T-helper 17 cell (primary cell): ENCODE measurements at regions not wholly inside any gene's neighbourhood (a gene's known extent, or its start where the extent isn't known, plus 50 kb on each side); places are given as distances from the start of the nearest gene placed in this dataset.
"Not testable (repeated sequence)": the region's sequence is repeated elsewhere in the genome, so short reads cannot be mapped to it uniquely, and the experiment has no call there.

Source experiments
- ATAC-seq: fragments of 150-1000 bp; cut with Tn5 transposase; 2 replicates; pipeline ENCODE4 v1.10.0; 2021; ENCODE audit warnings: mild to moderate bottlenecking, moderate library complexity
- DNase-seq, 3 donors: peaks; one replicate each; pipeline versions ENCODE4 v3.0.0 to v3.0.0-alpha.2; 2020 to 2021
- H3K9me3 ChIP-seq: one replicate; pipeline ENCODE4 v1.7.0; 2013; ENCODE audit warnings: low read length, mild to moderate bottlenecking; ENCODE audit not compliant: control insufficient read depth, poor library complexity, severe bottlenecking
- H3K27ac Mint-ChIP-seq: one replicate; pipeline ENCODE4 v1.8.0; 2022; ENCODE audit warnings: mild to moderate bottlenecking, moderate library complexity, mixed read lengths
- H3K27me3 Mint-ChIP-seq: one replicate; pipeline ENCODE4 v1.8.0; 2022; ENCODE audit warnings: mixed read lengths
- H3K36me3 Mint-ChIP-seq: one replicate; pipeline ENCODE4 v1.8.0; 2022; ENCODE audit warnings: low read depth, mixed read lengths
- H3K4me1 Mint-ChIP-seq: one replicate; pipeline ENCODE4 v1.8.0; 2022; ENCODE audit warnings: mild to moderate bottlenecking, mixed read lengths
- H3K4me3 Mint-ChIP-seq: one replicate; pipeline ENCODE4 v1.8.0; 2022; ENCODE audit warnings: mild to moderate bottlenecking, moderate library complexity, mixed read lengths

DNA sequence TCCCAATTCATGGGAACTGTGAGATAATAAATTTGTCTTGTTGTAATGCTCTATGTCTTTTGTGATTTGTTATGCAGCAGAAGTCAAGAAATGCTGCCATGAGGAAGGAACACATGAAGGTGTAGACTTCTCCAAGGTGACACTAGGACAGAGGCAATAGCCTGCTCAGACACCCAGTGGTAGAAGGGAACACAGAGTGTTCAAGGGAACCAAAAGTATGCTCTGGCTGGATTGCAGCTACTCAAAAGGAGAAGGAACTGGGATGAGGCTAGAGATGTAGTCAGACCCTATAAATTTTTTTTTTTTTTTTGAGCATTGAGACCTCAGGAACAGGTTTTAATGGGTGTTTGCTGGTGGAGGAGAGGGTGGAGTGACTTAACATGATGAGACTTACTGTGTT, 232.5 kb downstream of the PARP8 start:
- no peak overlapping the region for H3K27ac Mint-ChIP-seq
- peaks cover 23% of the 10 kb centered on the region for H3K27me3 Mint-ChIP-seq
- no peaks in the 10 kb centered on the region for H3K9me3 ChIP-seq
- no peak overlapping the region for H3K4me3 Mint-ChIP-seq
- DNase-seq: no peak
- no peaks in the 10 kb centered on the region for H3K36me3 Mint-ChIP-seq
- ATAC-seq: no peak
- no peaks in the 10 kb centered on the region for H3K4me1 Mint-ChIP-seq

DNA sequence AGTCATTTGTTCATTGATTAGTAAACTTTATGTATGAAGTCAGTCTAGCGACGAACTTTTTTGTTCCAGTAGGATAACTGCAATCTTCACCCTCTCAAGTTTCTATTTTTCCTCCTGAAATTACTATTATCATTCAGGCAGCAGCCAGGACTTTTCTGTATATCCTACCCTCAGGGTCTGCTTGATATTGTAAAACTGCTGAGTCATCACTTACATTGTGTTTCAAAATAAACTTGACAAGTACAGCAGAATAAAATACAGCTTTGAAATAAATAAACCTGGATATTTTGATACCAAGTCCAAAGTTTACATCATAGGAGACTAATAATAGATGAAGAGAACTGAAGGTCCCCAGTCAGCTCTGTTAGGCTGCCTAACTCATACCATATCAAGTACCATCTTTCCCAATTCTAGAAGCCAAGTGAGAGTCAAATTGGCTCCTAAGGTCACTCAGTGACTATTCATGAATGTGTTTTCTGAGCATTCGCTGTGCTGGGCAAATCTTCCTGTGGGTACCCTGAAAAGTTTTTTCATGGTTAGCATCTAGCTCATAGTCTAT, 234.6 kb downstream of the PARP8 start:
- no peak for ATAC-seq
- Mint-ChIP-seq H3K4me1 (no peaks in the 10 kb centered on the region), H3K36me3 (no peaks in the 10 kb centered on the region), H3K27me3 (peaks cover 23% of the 10 kb centered on the region), H3K27ac (no peak overlapping the region), H3K4me3 (no peak overlapping the region)
- no peak for DNase-seq
- no peaks in the 10 kb centered on the region for H3K9me3 ChIP-seq

DNA sequence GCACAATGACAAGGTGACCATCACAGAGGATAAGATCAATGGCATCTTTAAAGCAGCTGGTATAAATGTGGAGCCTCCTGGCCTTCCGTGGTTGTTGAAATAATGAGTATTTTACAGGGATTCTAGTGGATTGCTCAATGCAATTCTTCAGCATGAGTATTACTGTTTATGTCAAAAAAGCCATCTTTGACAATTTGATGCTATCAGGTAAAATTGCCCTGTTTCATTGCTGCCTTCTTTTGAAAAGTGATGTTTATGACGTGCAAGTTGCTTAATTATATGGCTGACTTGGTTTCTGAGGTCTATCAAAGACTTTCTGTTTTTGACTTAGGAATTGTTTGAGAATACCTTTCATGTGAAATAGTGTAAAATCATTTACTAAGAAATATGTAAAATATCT, 237.2 kb downstream of the PARP8 start:
- no peak for DNase-seq
- ATAC-seq: no peak
- no peaks in the 10 kb centered on the region for H3K9me3 ChIP-seq
- H3K4me3 Mint-ChIP-seq: no peak overlapping the region
- H3K36me3 Mint-ChIP-seq: no peaks in the 10 kb centered on the region
- no peaks in the 10 kb centered on the region for H3K4me1 Mint-ChIP-seq
- H3K27me3 Mint-ChIP-seq: peaks cover 25% of the 10 kb centered on the region
- H3K27ac Mint-ChIP-seq: no peak overlapping the region

DNA sequence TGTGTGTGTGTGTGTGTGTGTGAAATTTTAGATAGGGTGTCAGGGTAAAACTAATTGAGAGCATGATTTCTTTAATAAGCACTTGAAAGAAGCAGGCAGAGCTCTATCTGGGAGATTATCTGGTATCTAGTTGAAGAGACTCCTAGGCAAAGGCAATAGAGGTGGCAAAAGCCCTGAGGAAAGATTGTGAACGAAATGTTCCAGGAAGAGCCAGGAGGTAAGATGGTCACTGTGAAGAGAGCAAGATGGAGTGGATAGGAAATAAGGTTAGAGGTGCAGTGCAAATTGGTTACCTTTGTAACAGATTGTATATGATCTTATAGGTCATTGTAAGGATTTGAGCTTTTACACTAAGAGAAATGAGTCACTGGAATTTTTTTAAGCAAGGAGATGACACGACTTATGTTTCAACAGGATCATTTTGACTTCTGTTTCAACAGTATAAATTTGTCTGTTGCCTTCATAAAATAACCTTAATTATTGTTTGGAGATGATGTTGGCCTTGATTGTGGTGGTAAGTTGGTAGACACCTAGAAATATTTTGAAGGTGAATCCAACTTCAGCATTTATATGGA, 239.6 kb downstream of the PARP8 start:
- ATAC-seq (no peak), DNase-seq (no peak)
- H3K36me3 Mint-ChIP-seq: no peaks in the 10 kb centered on the region

DNA sequence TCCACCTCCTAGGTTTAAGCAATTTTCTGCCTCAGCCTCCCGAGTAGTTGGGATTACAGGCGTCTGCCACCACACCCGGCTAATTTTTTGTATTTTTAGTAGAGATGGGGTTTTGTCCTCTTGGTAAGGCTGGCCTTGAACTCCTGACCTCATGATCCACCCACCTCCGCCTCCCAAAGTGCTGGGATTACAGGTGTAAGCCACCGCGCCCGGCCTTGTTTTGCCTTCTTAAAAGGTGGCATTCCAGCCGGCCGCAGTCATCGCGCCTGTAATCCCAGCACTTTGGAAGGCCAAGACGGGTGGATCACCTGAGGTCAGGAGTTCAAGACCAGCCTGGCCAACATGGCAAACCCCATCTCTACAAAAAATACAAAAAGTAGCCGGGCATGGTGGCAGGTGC, 253.7 kb downstream of the PARP8 start:
- DNase-seq, H3K4me3 Mint-ChIP-seq, H3K36me3 Mint-ChIP-seq, H3K27me3 Mint-ChIP-seq, ATAC-seq, H3K9me3 ChIP-seq, H3K27ac Mint-ChIP-seq, H3K4me1 Mint-ChIP-seq: not testable (repeated sequence)

More for the DNA sequence above, 239.6 kb downstream of the PARP8 start:
- Mint-ChIP-seq H3K27me3 (peaks cover 31% of the 10 kb centered on the region), H3K4me3 (no peak overlapping the region), H3K4me1 (no peaks in the 10 kb centered on the region), H3K27ac (no peak overlapping the region)
- H3K9me3 ChIP-seq: no peaks in the 10 kb centered on the region

DNA sequence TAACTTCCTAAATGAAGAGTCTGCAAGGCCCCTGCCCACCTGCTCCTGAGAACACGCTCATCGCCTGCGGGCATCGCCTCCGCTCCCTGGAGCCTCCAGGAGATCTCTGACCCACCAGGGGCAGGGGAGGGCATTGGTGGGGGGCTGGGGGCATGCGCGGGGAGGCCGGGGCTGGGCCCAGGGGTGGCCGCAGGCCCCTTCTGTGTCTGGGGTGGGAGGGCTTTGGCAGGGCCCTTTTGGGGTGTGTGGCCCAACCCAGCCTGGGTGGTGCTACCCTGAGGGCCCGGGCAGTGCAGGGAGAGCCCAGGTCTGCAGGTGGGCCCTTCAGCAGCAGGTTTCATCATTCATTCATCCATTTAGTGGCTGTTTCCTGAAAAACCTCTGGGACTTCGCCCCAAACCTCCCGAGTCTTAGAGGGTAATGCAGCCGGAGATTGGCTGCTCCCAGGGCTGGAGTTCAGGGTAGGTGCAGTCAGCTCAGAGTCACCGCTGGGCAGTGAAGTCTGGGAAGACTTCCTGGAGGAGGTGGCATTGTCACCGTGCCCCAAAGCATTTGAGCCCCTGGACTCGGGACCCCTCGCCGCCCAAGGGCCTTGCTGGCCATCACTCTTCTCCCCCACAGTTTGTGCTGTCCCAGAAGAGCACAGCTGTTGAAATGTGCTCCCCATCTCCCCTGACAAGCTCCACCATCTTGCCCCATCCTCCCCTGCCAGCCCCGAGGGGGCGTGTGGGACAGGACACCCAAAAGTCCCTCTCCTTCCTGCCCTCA, 255.1 kb downstream of the PARP8 start:
- Mint-ChIP-seq H3K27ac (no peak overlapping the region), H3K4me1 (no peaks in the 10 kb centered on the region), H3K4me3 (no peak overlapping the region), H3K36me3 (no peaks in the 10 kb centered on the region), H3K27me3 (peaks cover 15% of the 10 kb centered on the region)
- DNase-seq (no peak), ATAC-seq (no peak)
- H3K9me3 ChIP-seq: no peaks in the 10 kb centered on the region

DNA sequence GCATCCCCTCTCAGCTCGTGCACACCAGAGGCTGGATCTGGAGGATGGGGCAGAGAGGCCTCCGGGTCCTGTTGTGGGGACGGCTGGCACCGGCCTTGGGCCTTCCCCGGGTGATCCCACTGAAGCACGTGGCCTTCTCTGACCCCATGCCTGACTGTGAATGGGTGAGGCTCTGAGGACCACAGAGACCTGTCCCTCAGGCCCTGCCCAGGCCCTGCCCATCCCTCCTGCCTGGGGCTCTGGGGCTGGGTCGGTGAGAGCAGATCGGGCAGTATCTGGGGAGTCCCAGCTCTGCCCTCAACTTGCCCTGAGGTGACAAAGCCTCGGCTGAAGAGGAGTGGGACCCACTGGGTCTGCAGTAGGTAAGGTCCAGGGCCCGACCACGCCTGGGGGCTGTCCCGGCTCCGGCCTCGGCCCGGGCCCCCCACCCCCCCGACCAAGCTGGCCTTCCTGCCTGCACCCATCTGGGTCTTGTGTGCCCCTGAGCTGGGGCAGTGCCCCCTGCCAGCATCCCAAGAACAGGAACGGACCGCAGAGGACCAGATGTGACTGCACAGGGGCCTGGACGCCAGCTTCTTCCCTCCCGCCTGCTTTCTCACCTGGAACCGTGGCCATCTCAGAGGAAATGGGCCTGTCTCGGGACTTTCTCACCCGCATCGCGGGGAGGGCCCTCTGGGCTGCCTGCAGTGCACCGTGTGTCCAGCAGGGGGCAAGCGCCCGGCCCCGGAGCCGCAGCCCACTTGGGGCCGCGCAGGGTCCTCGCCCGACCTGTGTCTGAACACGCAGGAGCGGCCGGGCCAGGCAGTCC, 255.9 kb downstream of the PARP8 start:
- not testable (repeated sequence) for H3K36me3 Mint-ChIP-seq, H3K27ac Mint-ChIP-seq, H3K9me3 ChIP-seq, H3K4me3 Mint-ChIP-seq, H3K4me1 Mint-ChIP-seq, DNase-seq
- peak; percentile 71 for ATAC-seq
- H3K27me3 Mint-ChIP-seq: peaks cover 15% of the 10 kb centered on the region

DNA sequence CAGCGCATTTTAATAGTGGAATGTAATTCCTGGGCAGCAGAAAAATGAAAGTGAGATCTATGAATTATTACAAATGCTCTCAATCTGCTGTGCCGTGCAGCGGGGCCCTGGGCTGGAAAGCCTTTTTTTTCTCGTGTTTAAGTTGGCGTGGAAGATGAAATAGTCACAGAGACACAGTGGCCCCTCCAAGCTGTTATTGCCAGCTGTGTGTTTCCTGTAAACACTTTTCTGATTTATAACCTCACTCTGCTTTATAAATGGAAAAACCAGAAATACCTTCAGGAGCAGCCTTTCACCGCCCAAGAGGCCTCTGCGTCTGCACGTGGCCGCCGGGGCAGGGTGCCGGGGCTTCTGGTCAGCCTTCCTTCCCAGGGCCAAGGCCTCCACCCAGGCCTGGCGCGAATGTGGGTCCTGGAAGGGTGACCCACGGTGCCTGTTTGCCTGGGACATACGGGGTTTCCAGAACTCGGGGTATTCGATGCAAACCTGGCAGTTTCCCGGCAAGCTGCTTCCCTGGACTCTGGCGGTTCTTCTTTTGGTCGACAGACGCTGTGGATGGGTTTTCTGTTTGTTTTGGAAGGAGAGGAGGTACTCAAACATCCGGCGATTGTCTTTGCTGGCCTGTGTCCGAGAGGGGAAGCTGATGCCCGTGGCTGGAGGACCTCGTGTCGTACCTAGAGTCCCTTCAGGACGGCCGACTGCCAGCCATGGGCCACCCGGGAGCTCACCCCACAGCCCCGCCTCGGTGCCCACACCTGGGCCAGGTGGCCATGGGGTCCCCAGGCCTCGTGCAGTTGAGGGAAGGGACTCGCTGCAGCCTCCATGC, 256.7 kb downstream of the PARP8 start:
- ATAC-seq (no peak), DNase-seq (no peak)
- Mint-ChIP-seq H3K27me3 (peaks cover 15% of the 10 kb centered on the region), H3K4me1 (no peaks in the 10 kb centered on the region), H3K27ac (no peak overlapping the region), H3K4me3 (no peak overlapping the region), H3K36me3 (no peaks in the 10 kb centered on the region)
- no peaks in the 10 kb centered on the region for H3K9me3 ChIP-seq

DNA sequence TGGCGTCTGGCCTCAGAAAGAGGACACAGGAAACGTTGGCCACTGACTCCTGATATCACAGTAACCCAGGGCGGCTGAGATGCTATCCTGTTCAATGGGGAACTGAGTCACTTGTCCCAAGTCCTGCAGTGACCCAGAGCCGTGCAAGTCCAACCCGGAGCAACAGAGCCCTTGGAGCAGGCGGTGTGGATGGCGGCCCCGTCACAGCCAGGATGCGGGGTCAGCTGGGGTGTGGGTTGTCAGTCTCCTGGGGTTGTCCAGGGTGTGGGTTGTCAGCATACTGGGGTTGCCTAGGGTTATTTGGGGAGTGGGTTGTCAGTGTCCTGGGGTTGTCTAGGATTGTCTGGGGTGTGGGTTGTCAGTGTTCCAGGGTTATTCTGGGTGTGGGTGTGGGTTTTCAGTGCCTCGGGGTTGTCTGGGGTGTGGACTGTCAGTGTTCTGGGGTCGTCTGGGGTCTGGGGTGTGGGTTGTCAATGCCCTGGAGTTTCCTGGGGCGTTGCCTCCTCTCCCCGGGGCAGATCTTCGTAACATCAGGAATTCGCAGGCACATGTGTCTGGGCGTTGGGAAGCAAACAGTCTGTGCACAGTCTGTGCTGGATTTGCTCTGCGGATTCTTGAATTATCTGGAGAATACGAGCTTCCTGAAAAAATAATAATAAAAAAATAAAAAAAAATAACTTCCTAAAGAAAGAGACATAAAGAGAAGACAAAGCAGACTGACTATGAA, 257.5 kb downstream of the PARP8 start:
- peaks cover 18% of the 10 kb centered on the region for H3K27me3 Mint-ChIP-seq
- H3K4me3 Mint-ChIP-seq: no peak overlapping the region

DNA sequence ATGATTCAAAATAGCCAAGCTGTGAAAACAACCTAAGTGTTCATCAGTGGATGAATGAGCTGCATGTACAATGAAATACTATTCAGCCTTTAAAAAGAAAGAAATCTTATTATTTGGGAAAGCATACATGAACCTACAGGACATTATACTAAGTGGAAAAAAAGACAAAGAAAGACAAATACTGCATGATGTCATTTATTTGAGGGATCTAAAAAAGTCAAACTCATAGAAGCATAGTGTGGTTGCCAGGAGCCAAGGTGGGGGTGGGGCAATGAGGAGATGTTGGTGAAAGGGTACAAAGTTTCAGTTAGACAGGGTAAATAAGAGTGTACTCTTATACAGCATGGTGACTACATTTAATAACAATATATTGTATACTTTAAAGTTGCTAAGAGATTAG, 261.5 kb downstream of the PARP8 start:
- H3K27me3 Mint-ChIP-seq: peaks cover 41% of the 10 kb centered on the region
- H3K4me1 Mint-ChIP-seq: no peaks in the 10 kb centered on the region
- no peak for DNase-seq
- no peak for ATAC-seq
- H3K9me3 ChIP-seq: no peaks in the 10 kb centered on the region
- peaks cover 2% of the 10 kb centered on the region for H3K36me3 Mint-ChIP-seq
- no peak overlapping the region for H3K4me3 Mint-ChIP-seq
- H3K27ac Mint-ChIP-seq: no peak overlapping the region

More for the DNA sequence above, 257.5 kb downstream of the PARP8 start:
- no peak for DNase-seq
- Mint-ChIP-seq H3K4me1 (no peaks in the 10 kb centered on the region), H3K36me3 (no peaks in the 10 kb centered on the region), H3K27ac (no peak overlapping the region)
- no peak for ATAC-seq
- no peaks in the 10 kb centered on the region for H3K9me3 ChIP-seq

DNA sequence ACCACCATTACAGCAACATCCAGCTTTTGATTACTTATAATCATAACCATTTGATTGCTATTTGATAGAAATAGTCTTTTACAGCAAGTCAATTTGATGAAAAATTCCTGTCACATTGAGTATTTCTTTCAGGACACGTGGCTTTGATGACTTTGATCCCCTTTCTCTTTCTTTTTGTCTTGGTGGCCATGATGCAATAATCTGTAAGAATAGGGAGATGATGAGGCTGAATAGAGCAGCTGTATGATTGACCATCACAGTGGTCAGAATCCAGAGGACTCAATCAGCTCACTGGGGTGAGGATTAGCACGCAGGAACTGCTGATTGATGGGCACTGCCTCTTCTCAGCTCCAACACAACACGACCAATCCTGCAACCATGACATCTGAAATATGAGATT, 262.7 kb downstream of the PARP8 start:
- H3K27ac Mint-ChIP-seq: no peak overlapping the region
- peaks cover 2% of the 10 kb centered on the region for H3K36me3 Mint-ChIP-seq

DNA sequence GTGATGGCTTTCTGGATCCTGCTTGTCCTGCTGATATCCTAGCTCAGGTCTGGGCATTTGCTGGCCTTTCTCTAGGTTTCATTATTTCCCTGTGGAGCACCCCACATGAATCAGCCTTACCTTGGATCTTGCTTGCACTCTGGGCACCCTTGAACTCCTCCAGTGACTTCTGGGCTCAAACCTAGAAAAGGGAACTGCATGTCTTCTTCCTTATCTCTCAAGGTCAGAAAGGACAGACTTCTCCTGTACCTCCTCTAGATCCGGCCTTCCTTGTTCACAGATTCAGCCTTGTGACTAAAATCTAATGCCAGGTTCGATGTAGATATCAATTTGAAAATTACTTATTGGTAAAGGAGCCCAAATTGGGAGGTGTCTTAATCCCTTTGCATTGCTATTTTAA, 267.9 kb downstream of the PARP8 start:
- DNase-seq: no peak
- H3K9me3 ChIP-seq: no peaks in the 10 kb centered on the region
- H3K4me1 Mint-ChIP-seq: no peaks in the 10 kb centered on the region
- H3K4me3 Mint-ChIP-seq: no peak overlapping the region
- no peak for ATAC-seq
- peaks cover 36% of the 10 kb centered on the region for H3K27me3 Mint-ChIP-seq
- no peak overlapping the region for H3K27ac Mint-ChIP-seq
- peaks cover 2% of the 10 kb centered on the region for H3K36me3 Mint-ChIP-seq

More for the DNA sequence above, 262.7 kb downstream of the PARP8 start:
- H3K9me3 ChIP-seq: no peaks in the 10 kb centered on the region
- no peak overlapping the region for H3K4me3 Mint-ChIP-seq
- H3K4me1 Mint-ChIP-seq: no peaks in the 10 kb centered on the region
- DNase-seq (no peak), ATAC-seq (no peak)
- H3K27me3 Mint-ChIP-seq: peaks cover 41% of the 10 kb centered on the region
